ENCODE measurements at regions not wholly inside any gene's neighbourhood (a gene's known extent, or its start where the extent isn't known, plus 50 kb on each side); places are given as distances from the start of the nearest gene placed in this dataset.
A peak's percentile ranks its signal among the peaks of the same experiment; 100 is the strongest.
"Not testable (repeated sequence)": the region's sequence is repeated elsewhere in the genome, so short reads cannot be mapped to it uniquely, and the experiment has no call there.

- DNase-seq: no peak
These were observed 291.5 kb upstream of the GULP1 start for GRCh38 chr2:188000189-188000588.

GRCh38 chr2:188003800-188004199, 287.9 kb upstream of the GULP1 start:
- no peak for DNase-seq

GRCh38 chr2:188013767-188014166, 277.9 kb upstream of the GULP1 start:
- no peak for DNase-seq

DNA sequence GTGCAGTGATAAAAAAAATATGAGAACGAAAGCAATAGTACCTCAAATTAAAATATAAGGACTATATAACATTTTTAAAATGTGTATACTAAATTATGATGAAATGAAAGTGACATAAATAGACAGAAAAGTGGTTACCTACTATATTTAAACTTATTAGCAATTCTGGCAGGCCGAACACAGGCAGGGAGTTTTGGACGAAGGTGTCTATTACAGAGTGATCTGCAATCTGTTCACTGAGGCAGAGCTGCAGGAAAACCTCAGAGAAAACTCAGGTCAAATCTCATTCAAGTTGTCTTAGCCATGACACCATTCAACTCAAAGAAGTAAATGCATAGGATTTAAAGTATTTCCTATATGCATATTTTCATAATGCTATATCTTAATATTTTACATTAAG, 274.8 kb upstream of the GULP1 start:
- DNase-seq: no peak

- DNase-seq: no peak
These were observed 269.3 kb upstream of the GULP1 start for GRCh38 chr2:188022389-188022788.

DNA sequence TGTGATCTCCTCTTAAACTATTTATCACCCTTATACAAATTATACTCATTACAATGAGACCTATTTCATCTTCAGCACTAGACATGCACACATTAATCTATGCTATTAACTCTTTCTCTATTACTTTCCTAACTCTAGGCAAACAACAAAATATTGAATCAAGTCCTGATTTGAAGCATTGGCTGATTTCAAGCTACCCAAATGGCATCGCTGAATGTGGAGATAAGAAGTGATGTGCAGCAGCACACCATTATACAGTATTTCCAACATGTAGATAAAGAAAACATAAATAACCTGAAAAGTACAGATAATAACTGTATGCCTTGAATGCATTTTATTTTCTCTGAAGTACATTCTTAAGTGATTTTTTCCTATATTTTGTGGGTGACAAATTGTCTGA, 268.6 kb upstream of the GULP1 start:
- no peak for DNase-seq

GRCh38 chr2:188024811-188025210, 266.9 kb upstream of the GULP1 start:
- peak; percentile 7 for DNase-seq

DNA sequence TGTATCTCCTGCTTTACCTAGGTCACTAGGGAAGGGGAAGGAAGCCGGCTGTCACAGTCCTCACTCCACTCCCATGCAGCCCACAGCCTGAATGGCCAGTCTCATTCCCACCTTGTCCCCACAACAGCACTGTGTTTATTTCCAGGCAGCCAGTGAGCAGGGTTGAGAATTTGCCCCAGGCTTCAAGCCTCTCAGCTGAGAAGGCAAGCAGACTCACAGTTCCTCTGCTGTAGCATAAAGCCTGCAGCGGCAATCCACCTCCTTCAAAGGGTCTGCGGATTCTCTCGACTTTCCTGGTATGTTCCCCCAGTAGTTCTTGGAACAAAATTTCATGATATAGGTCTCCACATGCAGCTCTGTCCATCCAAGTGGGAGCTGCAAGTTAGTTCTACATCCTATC, 262.9 kb upstream of the GULP1 start:
- DNase-seq: no peak

GRCh38 chr2:188032306-188032705, 259.4 kb upstream of the GULP1 start:
- DNase-seq: no peak

- DNase-seq: no peak
These were observed 258.9 kb upstream of the GULP1 start for GRCh38 chr2:188032786-188033185.

DNA sequence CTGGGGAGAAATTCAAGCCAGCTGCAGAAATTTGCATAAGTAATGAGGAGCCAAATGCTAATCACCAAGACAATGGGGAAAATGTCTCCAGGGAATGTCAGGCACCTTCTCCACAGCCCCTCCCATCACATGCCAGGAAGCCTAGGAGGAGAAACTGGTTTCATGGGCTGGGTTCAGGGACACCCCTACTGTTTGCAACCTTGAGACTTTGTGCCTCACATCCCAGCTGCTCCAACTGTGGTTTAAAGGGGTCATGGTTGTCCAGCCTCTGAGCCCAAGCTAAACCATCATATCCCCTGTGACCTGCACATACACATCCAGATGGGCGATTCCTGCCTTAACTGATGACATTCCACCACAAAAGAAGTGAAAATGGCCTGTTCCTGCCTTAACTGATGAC, 258.4 kb upstream of the GULP1 start:
- DNase-seq: not testable (repeated sequence)

DNA sequence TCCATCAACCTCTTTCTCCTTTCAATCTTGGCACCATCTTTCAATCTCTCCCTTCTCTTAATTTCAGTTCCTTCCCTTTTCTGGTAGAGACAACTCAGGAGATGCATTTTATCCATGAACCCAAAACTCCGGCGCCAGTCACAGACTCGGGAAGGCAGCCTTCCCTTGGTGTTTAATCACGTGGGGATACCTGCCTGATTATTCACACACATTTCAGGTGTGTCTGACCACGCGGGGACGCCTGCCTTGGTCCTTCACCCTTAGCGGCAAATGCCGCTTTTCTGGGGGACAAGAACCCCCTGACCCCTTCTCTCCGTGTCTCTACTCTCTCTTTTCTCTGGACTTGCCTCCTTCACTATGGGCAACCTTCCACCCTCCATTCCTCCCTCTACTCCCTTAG, 257.6 kb upstream of the GULP1 start:
- DNase-seq: not testable (repeated sequence)

DNA sequence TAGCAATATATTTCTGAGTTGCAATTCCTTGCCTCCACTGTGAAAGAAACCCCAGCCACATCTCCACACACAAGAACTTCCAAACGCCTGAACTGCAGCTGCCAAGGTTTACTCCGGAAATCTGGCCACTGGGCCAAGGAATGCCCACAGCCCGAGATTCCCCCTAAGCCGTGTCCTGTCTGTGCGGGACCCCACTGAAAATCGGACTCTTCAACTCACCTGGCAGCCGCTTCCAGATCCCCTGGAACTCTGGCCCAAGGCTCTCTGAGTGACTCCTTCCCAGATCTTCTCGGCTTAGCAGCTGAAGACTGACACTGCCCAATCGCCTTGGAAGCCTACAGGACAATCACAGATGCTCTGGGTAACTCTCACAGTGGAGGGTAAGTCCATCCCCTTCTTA, 256.3 kb upstream of the GULP1 start:
- not testable (repeated sequence) for DNase-seq

DNA sequence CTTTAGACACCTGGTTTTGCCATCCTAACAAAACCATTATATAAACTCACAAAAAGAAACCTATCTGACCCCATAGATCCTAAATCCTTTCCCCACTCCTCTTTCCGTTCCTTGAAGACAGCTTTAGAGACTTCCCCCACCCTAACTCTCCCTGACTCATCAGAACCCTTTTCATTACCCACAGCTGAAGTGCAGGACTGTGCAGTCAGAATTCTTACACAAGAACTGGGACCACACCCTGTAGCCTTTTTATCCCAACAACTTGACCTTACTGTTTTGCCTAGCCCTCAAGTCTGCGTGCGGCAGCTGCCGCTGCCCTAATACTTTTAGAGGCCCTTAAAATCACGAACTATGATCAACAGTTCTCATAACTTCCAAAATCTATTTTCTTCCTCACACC, 254.9 kb upstream of the GULP1 start:
- not testable (repeated sequence) for DNase-seq

DNA sequence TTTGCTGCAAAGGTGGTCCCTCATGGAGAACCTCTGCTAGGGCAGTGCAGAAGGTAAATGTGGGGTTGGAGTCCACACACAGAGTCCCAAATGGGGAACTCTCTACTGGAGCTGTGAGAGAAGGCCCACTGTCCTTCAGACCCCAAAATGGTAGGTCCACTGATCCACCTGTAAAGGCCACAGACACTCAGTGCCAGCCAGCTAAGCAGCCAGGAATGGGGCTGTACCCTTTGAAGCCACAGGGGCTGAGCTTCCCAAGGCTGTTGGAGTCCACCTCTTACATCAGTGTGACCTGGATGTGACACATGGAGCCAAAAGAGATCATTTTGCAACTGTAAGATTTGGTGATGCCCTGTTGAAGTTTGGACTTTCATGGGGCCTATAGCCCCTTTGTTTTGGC, 252.4 kb upstream of the GULP1 start:
- no peak for DNase-seq

GRCh38 chr2:188042412-188042811, 249.3 kb upstream of the GULP1 start:
- DNase-seq: peak; percentile 56

DNA sequence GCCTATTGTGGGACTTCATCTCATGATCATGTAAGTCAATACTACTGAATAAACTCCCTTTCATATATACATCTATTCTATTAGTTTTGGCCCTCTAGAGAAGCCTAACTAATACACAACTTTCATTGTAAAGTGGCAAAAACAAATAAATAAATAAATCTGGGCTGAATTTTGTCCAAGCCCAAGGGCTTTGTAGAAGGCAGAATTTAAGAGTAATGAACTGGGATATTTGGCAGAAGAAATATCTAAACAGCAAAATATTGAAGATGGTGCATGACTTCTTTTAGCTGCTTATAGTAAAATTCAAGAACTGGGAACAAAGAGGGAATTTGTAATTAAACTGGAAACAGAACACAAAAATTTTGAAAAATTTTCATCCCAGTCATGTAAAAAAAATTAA, 246.7 kb upstream of the GULP1 start:
- DNase-seq: no peak

DNA sequence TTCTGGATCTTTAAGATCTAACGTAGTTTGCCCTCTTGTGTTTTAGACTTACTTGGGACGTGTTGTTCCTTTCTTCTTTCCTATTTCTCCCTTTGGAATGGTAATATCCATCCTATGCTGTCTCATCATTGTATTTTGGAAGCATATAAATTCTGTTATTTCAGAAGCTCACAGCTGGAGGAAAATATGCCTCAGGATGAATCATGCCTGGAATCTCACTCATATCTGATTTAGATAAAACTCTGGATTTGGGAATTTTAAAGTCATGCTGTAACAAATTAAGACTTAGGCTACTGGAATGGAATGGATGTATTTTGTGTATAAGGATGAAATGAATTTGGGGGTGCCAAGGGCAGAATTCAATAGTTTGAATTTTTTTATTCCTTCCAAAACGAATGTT, 245.2 kb upstream of the GULP1 start:
- peak; percentile 26 for DNase-seq

DNA sequence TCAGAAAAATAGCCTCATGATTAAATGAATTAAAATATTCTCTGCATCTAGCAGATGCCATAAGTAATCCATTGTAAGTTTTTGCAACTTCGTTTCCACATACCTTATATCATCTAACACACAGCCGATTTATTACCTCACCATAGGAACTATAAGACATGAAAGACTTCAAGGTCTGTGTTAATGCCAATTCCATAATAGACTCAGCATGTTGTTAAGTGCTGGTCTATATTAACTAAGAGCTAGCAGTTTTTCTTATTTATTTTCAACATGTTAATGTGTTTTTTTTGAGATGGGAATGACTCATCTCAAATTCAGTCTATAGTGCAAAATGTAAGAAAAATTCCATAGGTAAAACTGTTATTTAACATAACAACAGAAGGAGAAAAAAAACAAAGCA, 243.9 kb upstream of the GULP1 start:
- no peak for DNase-seq

- peak; percentile 9 for DNase-seq
These were observed 240.9 kb upstream of the GULP1 start for GRCh38 chr2:188050726-188051125.

DNA sequence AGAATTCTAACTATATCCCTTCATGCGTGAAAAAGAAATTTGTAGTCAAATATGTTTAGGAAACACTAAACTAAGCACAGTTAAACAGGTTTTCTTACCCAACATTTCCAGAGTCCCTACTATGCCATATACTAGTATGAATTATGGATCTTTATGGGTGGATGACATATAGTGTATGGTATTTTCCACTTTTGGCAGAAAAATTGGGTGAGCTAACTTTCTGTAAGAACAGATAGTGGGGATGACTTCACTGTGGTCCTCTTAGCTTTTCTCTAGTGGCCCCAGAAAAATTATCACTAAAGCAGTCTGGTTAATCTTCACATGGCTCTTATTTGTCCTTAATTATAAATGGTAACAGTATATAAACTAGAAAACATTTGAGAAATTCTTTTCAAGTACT, 240.0 kb upstream of the GULP1 start:
- peak; percentile 11 for DNase-seq

- no peak for DNase-seq
These were observed 226.3 kb upstream of the GULP1 start for GRCh38 chr2:188065386-188065785.

- peak; percentile 57 for DNase-seq
These were observed 223.6 kb upstream of the GULP1 start for GRCh38 chr2:188068093-188068492.

- DNase-seq: no peak
These were observed 215.3 kb upstream of the GULP1 start for GRCh38 chr2:188076149-188077056.

DNA sequence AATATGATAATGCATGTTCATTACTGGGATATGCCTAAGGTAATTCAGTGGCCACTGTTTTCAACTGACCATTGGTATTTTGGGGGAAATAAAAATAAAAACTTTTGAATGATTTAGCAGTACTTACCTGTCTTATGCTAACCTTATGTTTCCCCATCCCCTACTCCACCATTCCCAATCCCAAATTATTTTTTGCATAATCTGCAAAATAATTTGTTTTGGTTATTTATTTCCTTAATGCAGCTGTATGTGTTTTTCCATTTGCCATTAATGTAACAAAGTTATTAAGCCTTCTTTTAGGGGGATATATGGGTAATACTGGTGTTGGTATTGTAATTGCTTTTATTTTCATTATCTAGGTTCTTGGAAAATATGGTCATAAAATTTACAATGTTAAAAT, 213.9 kb upstream of the GULP1 start:
- DNase-seq: no peak

Data from HCEC 1CT (cell line).